Liver (tissue), 8 donors: ENCODE measurements at regions not wholly inside any gene's neighbourhood (a gene's known extent, or its start where the extent isn't known, plus 50 kb on each side); places are given as distances from the start of the nearest gene placed in this dataset.

Experiments used
- DNase-seq: peaks from one replicate; pipeline ENCODE4 v3.0.0-alpha.2; 2017; ENCODE audit warnings: low spot score
- H3K27ac ChIP-seq, 2 donors: one replicate each; pipeline ENCODE4 v1.7.0; 2013; ENCODE audit warnings: inconsistent platforms in 2 of 2, low read length in 2 of 2, control low read depth in 1 of 2, low read depth in 1 of 2, mild to moderate bottlenecking in 1 of 2
- H3K27me3 ChIP-seq, 4 donors: one replicate each; pipeline versions ENCODE4 v1.6.1 to v1.7.0; 2013; ENCODE audit warnings: low read length in 3 of 4, inconsistent platforms in 1 of 4, mild to moderate bottlenecking in 1 of 4, moderate library complexity in 1 of 4; ENCODE audit not compliant: control insufficient read depth in 4 of 4, insufficient read depth in 4 of 4
- H3K36me3 ChIP-seq, 4 donors: one replicate each; pipeline versions ENCODE4 v1.6.1 to v1.7.0; 2013; ENCODE audit warnings: low read length in 3 of 4, mild to moderate bottlenecking in 3 of 4, low read depth in 1 of 4, moderate library complexity in 1 of 4; ENCODE audit not compliant: control insufficient read depth in 4 of 4, insufficient read depth in 3 of 4
- H3K4me1 ChIP-seq, 4 donors: one replicate each; pipeline versions ENCODE4 v1.6.1 to v1.7.0; 2013; ENCODE audit warnings: low read length in 3 of 4, mild to moderate bottlenecking in 3 of 4, moderate library complexity in 1 of 4; ENCODE audit not compliant: control insufficient read depth in 4 of 4, insufficient read depth in 4 of 4
- H3K4me3 ChIP-seq, 3 donors: one replicate each; pipeline versions ENCODE4 v1.6.1 to v1.7.0; 2013; ENCODE audit warnings: low read length in 3 of 3, control low read depth in 1 of 3, low read depth in 1 of 3, mild to moderate bottlenecking in 1 of 3
- H3K9ac ChIP-seq, 2 donors: one replicate each; pipeline ENCODE4 v1.7.0; 2013; ENCODE audit warnings: low read length in 2 of 2, mild to moderate bottlenecking in 2 of 2, moderate library complexity in 2 of 2, control low read depth in 1 of 2, low read depth in 1 of 2
- H3K9me3 ChIP-seq, 4 donors: one replicate each; pipeline versions ENCODE4 v1.6.1 to v1.7.0; 2013; ENCODE audit warnings: low read length in 3 of 4; ENCODE audit not compliant: control insufficient read depth in 4 of 4
- EGR1 ChIP-seq, 2 donors: IDR thresholded peaks; 2 replicates each; pipeline ENCODE4 v1.6.1; 2016 to 2018; ENCODE audit warnings: antibody characterized with exemption in 2 of 2, low read depth in 2 of 2
- FOXA1 ChIP-seq: IDR thresholded peaks from 2 replicates; pipeline ENCODE4 v1.6.1; 2016; ENCODE audit warnings: antibody characterized with exemption
- GABPA ChIP-seq, 2 donors: IDR thresholded peaks in 1 of 2; conservative IDR thresholded peaks in 1 of 2; 2 replicates each; pipeline ENCODE4 v1.6.1; 2016; ENCODE audit warnings: antibody characterized with exemption in 2 of 2, mild to moderate bottlenecking in 1 of 2, moderate library complexity in 1 of 2
- NR2F2 ChIP-seq: IDR thresholded peaks from 2 replicates; pipeline ENCODE4 v1.6.1; 2016; ENCODE audit warnings: antibody characterized with exemption
- RAD21 ChIP-seq, 2 donors: IDR thresholded peaks; 2 replicates each; pipeline ENCODE4 v1.6.1; 2016; ENCODE audit warnings: antibody characterized with exemption in 2 of 2, mild to moderate bottlenecking in 2 of 2
- TAF1 ChIP-seq: conservative IDR thresholded peaks from 2 replicates; pipeline ENCODE4 v1.6.1; 2016; ENCODE audit warnings: antibody characterized with exemption, mild to moderate bottlenecking
- YY1 ChIP-seq: IDR thresholded peaks from 2 replicates; pipeline ENCODE4 v1.6.1; 2016; ENCODE audit warnings: antibody characterized with exemption, mild to moderate bottlenecking
- WGBS: extraction: QIAGEN DNeasy Blood & Tissue Kit; methylation state at CpG from one replicate; pipeline ENCODE4 v1.1.7; 2013; 5-methylcytosine and 5-hydroxymethylcytosine counted together
- TF ChIP-seq, protein P1 (sequence below): IDR thresholded peaks from 2 replicates; pipeline ENCODE4 v1.6.1; 2016; ENCODE audit warnings: antibody characterized with exemption, mild to moderate bottlenecking
- TF ChIP-seq, protein P2 (sequence below): IDR thresholded peaks from 2 replicates; pipeline ENCODE4 v1.6.1; 2016; ENCODE audit warnings: antibody characterized with exemption
- TF ChIP-seq, protein P3 (sequence below): fragments of 150-350 bp; IDR thresholded peaks from 2 replicates; pipeline ENCODE4 v1.5.1; 2017; ENCODE audit warnings: improper control_type of control experiment, low read depth, low read length; ENCODE audit not compliant: missing input control
- donor health status: healthy.
- donor health status: healthy.
- donor health status: healthy.
- donor health status: healthy.
- donor health status: healthy.

DNA sequence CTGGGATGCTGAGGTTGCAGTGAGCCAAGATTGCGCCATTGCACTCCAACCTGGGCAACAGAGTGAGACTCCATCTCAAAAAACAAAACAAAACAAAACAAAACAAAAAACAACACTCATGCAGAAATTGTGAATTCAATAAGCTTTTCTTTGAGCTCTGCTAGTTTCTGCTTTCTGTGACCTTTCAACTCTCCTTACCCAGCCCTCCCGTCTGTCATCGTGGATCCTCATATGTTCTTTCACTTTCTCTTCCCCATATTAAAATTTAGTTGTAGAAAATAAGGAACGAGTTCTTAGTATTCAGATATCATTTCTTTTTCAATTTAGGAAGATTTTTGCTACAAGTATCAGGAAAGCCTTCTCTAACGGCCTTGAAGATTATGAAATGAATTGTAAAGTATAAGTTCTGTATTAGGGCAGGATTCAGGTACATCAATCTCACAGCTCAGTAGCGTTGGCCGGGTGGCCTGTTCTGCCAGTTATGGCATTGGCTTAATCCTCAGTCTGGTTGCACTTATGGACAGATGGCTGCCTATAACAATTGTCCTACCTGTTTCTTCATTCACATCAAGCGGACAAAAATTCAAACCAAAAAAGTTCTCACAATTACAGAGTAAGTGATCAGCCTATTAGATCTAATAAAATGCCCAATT lies 1167.0 kb downstream of the SORCS3 start:
- TF ChIP-seq, protein P1, sequence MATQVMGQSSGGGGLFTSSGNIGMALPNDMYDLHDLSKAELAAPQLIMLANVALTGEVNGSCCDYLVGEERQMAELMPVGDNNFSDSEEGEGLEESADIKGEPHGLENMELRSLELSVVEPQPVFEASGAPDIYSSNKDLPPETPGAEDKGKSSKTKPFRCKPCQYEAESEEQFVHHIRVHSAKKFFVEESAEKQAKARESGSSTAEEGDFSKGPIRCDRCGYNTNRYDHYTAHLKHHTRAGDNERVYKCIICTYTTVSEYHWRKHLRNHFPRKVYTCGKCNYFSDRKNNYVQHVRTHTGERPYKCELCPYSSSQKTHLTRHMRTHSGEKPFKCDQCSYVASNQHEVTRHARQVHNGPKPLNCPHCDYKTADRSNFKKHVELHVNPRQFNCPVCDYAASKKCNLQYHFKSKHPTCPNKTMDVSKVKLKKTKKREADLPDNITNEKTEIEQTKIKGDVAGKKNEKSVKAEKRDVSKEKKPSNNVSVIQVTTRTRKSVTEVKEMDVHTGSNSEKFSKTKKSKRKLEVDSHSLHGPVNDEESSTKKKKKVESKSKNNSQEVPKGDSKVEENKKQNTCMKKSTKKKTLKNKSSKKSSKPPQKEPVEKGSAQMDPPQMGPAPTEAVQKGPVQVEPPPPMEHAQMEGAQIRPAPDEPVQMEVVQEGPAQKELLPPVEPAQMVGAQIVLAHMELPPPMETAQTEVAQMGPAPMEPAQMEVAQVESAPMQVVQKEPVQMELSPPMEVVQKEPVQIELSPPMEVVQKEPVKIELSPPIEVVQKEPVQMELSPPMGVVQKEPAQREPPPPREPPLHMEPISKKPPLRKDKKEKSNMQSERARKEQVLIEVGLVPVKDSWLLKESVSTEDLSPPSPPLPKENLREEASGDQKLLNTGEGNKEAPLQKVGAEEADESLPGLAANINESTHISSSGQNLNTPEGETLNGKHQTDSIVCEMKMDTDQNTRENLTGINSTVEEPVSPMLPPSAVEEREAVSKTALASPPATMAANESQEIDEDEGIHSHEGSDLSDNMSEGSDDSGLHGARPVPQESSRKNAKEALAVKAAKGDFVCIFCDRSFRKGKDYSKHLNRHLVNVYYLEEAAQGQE = no peak
- TF ChIP-seq EGR1 (IDR thresholded peaks at IDR 0.05; ENCODE audit: low read depth in 2 of 2) = no peak
- TF ChIP-seq, protein P2, sequence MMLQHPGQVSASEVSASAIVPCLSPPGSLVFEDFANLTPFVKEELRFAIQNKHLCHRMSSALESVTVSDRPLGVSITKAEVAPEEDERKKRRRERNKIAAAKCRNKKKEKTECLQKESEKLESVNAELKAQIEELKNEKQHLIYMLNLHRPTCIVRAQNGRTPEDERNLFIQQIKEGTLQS = no peak
- H3K27ac ChIP-seq = no peak overlapping the region
- no peaks in the 10 kb centered on the region for H3K27me3 ChIP-seq
- H3K9me3 ChIP-seq = no peaks in the 10 kb centered on the region
- no peaks in the 10 kb centered on the region for H3K36me3 ChIP-seq
- H3K4me3 ChIP-seq = no peak overlapping the region
- no peak for DNase-seq
- H3K4me1 ChIP-seq = no peaks in the 10 kb centered on the region
- 70% methylated on average over 8 of the region's 8 CpGs for WGBS
- no peak overlapping the region for H3K9ac ChIP-seq

DNA sequence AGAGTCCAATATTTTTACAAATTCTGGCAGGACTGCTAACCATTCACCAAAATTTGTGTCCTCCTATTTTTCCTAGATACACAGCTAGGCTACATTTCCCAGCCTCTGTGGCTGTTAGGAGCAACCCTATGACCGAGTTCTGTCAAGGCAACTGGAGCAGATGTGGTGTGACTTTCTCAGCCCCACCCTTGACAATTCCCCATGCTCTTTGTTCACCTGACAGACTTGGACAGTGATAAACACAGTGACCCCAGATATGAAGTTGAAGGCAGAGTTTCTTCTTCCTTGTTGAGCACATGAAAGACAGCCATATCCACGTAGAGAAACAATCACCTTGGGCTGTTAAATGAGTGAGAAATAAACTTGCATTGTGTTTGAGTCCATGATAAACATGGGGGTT lies 1162.1 kb downstream of the SORCS3 start:
- no peak overlapping the region for H3K27ac ChIP-seq
- no peak overlapping the region for H3K4me3 ChIP-seq
- no peaks in the 10 kb centered on the region for H3K27me3 ChIP-seq
- H3K9ac ChIP-seq = no peak overlapping the region
- no peaks in the 10 kb centered on the region for H3K36me3 ChIP-seq
- no peaks in the 10 kb centered on the region for H3K4me1 ChIP-seq
- no peaks in the 10 kb centered on the region for H3K9me3 ChIP-seq
- no peak for TF ChIP-seq FOXA1
- TF ChIP-seq RAD21 (IDR thresholded peaks at IDR 0.05) = no peak
- no peak for TF ChIP-seq TAF1
- TF ChIP-seq EGR1 (IDR thresholded peaks at IDR 0.05; ENCODE audit: low read depth in 2 of 2) = no peak
- TF ChIP-seq, protein P3, sequence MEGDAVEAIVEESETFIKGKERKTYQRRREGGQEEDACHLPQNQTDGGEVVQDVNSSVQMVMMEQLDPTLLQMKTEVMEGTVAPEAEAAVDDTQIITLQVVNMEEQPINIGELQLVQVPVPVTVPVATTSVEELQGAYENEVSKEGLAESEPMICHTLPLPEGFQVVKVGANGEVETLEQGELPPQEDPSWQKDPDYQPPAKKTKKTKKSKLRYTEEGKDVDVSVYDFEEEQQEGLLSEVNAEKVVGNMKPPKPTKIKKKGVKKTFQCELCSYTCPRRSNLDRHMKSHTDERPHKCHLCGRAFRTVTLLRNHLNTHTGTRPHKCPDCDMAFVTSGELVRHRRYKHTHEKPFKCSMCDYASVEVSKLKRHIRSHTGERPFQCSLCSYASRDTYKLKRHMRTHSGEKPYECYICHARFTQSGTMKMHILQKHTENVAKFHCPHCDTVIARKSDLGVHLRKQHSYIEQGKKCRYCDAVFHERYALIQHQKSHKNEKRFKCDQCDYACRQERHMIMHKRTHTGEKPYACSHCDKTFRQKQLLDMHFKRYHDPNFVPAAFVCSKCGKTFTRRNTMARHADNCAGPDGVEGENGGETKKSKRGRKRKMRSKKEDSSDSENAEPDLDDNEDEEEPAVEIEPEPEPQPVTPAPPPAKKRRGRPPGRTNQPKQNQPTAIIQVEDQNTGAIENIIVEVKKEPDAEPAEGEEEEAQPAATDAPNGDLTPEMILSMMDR = no peak
- no peak for DNase-seq
- WGBS = 20% methylated on average over 2 of the region's 2 CpGs

DNA sequence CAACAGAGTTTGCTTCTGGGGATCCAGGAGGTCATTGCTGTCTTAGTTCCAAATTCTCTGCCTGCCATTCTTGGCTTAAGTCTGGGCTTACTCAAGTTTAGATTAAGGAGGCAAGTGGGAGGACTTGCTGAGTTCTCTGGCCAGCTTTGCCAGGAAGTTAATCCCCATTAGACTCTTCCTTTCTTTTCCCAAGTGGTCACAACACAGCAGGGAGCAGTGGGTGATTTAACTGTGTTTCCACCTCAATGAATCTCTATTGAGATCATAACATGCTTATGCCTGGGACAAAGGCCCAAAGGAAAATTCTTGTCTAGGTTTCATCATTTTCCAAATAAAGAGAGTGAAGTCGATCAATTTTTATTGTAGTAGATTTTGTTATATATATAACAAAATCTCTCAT lies 1159.6 kb downstream of the SORCS3 start:
- DNase-seq = no peak
- Histone ChIP-seq H3K4me3 (no peak overlapping the region), H3K27me3 (no peaks in the 10 kb centered on the region), H3K36me3 (no peaks in the 10 kb centered on the region), H3K9me3 (no peaks in the 10 kb centered on the region), H3K4me1 (peaks cover 0 to 2% (median 0%) of the 10 kb centered on the region in 4 donors), H3K27ac (no peak overlapping the region), H3K9ac (no peak overlapping the region)
- TF ChIP-seq NR2F2 (no peak), EGR1 (IDR thresholded peaks at IDR 0.05; ENCODE audit: low read depth in 2 of 2) (no peak), YY1 (no peak), GABPA (IDR thresholded peaks at IDR 0.05 in 1 of 2, conservative IDR thresholded peaks at IDR 0.05 in 1 of 2) (no peak)
- TF ChIP-seq, protein P1 = no peak
- WGBS = 72% methylated on average over 1 of the region's 1 CpG
